HUES64 (cell line): ENCODE measurements at regions not wholly inside any gene's neighbourhood (a gene's known extent, or its start where the extent isn't known, plus 50 kb on each side); places are given as distances from the start of the nearest gene placed in this dataset.

Experiments
- H3K27ac ChIP-seq: 2 replicates; pipeline ENCODE4 v1.7.0; 2013; ENCODE audit warnings: low read depth, low read length, inconsistent platforms
- H3K27me3 ChIP-seq: 2 replicates; pipeline ENCODE4 v1.6.1; 2013; ENCODE audit warnings: mild to moderate bottlenecking, low read length; ENCODE audit not compliant: insufficient read depth
- H3K36me3 ChIP-seq: 2 replicates; pipeline ENCODE4 v1.6.1; 2013; ENCODE audit warnings: mild to moderate bottlenecking, low read length; ENCODE audit not compliant: insufficient read depth
- H3K4me1 ChIP-seq: 2 replicates; pipeline ENCODE4 v1.6.1; 2013; ENCODE audit warnings: mild to moderate bottlenecking, low read length, moderate library complexity; ENCODE audit not compliant: insufficient read depth
- H3K4me3 ChIP-seq: 2 replicates; pipeline ENCODE4 v1.5.1; 2013; ENCODE audit warnings: mild to moderate bottlenecking, low read length, moderate library complexity
- H3K9ac ChIP-seq: 2 replicates; pipeline ENCODE4 v1.6.1; 2013; ENCODE audit warnings: mild to moderate bottlenecking, low read depth, low read length
- H3K9me3 ChIP-seq: 2 replicates; pipeline ENCODE4 v1.6.1; 2013; ENCODE audit warnings: low read depth, low read length; ENCODE audit not compliant: insufficient read depth
- WGBS: fragments of 150-250, 120-280 bp; methylation state at CpG from one replicate; pipeline ENCODE4 v1.1.7; 2013; ENCODE audit warnings: missing lambda C conversion rate; 5-methylcytosine and 5-hydroxymethylcytosine counted together

GRCh38 chr13:70662231-70662940 is 554.1 kb upstream of the KLHL1 start:
- Histone ChIP-seq H3K27ac (no peak overlapping the region), H3K4me3 (no peak overlapping the region), H3K9ac (no peak overlapping the region), H3K4me1 (peaks cover 12% of the 10 kb centered on the region), H3K36me3 (no peaks in the 10 kb centered on the region), H3K9me3 (no peaks in the 10 kb centered on the region), H3K27me3 (no peaks in the 10 kb centered on the region)
- WGBS = no CpG with 5 or more reads among the region's 1 CpG

GRCh38 chr13:70644052-70644451 is 535.8 kb upstream of the KLHL1 start:
- H3K4me3 ChIP-seq = no peak overlapping the region
- no peaks in the 10 kb centered on the region for H3K4me1 ChIP-seq
- no peak overlapping the region for H3K9ac ChIP-seq
- H3K36me3 ChIP-seq = no peaks in the 10 kb centered on the region
- no peaks in the 10 kb centered on the region for H3K9me3 ChIP-seq
- no peak overlapping the region for H3K27ac ChIP-seq
- 96% methylated on average over 6 of the region's 6 CpGs for WGBS
- H3K27me3 ChIP-seq = no peaks in the 10 kb centered on the region

DNA sequence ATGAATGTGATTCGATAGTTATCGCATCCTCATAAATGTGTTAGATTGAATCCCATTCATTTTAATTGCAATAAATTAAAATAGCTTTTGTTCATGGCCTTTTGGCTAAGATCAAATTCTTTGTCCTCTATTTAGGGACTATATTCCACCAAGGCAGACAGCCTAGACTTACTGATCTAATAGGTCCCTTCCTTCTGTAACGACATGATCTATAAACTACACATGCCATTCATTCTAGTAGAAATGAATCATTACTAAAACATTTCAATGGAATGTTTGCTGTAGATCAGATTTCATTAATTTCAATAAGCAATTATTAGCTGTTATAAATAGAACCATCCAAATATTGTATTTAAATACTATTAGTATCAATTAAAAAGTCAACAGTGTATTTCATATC is 526.6 kb upstream of the KLHL1 start:
- WGBS = 89% methylated on average over 1 of the region's 3 CpGs
- peaks cover 33% of the 10 kb centered on the region for H3K27me3 ChIP-seq
- no peak overlapping the region for H3K9ac ChIP-seq
- H3K4me3 ChIP-seq = no peak overlapping the region
- no peaks in the 10 kb centered on the region for H3K9me3 ChIP-seq
- H3K36me3 ChIP-seq = no peaks in the 10 kb centered on the region
- peaks cover 7% of the 10 kb centered on the region; the same call in 1 of the 2 replicates for H3K4me1 ChIP-seq
- H3K27ac ChIP-seq = no peak overlapping the region

DNA sequence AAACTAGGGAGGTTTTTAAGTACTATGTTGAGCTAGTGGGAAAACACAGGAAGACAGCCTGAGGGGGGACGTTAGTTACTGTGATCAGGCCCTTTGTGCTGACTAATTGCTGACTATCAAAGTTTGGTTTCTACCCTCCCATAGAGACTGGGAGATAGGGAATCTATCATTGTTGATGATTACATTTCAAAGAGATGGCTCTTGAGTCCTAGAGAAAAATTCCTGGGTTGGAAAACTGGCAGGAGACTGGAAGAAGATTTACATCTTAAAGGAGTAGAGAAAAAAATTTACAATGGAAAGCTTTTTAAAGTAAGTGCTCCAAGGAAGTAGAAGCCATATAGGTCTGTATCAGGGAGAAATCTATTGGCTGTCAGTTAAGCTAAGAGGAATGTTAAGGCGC is 522.0 kb upstream of the KLHL1 start:
- H3K4me3 ChIP-seq = no peak overlapping the region
- peaks cover 7% of the 10 kb centered on the region; the same call in 1 of the 2 replicates for H3K4me1 ChIP-seq
- no peak overlapping the region for H3K9ac ChIP-seq
- H3K27me3 ChIP-seq = peaks cover 63% of the 10 kb centered on the region
- H3K9me3 ChIP-seq = no peaks in the 10 kb centered on the region
- H3K27ac ChIP-seq = no peak overlapping the region
- WGBS = 16% methylated on average over 2 of the region's 2 CpGs
- no peaks in the 10 kb centered on the region for H3K36me3 ChIP-seq

DNA sequence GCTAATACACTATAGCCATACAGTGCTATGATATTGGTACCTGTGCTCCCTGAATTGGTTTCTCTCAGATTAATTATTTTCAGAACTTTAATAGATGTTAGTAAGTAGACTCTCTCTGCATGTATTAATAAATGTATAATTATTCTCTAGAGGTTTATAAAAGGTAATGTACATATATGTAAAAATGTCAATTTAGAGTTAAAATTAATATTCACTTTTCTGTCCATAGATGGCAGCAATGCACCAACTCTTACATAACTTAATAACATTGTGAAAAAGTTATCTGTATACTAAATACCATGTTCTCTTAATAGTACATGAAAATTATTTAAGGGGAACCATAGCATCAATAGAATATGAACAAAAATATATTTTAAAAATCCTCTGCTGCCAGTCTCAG is 515.0 kb upstream of the KLHL1 start:
- H3K9me3 ChIP-seq = no peaks in the 10 kb centered on the region
- no peak overlapping the region for H3K9ac ChIP-seq
- no peak overlapping the region for H3K4me3 ChIP-seq
- H3K4me1 ChIP-seq = no peaks in the 10 kb centered on the region
- peaks cover 14% of the 10 kb centered on the region for H3K27me3 ChIP-seq
- no peaks in the 10 kb centered on the region for H3K36me3 ChIP-seq
- H3K27ac ChIP-seq = no peak overlapping the region

DNA sequence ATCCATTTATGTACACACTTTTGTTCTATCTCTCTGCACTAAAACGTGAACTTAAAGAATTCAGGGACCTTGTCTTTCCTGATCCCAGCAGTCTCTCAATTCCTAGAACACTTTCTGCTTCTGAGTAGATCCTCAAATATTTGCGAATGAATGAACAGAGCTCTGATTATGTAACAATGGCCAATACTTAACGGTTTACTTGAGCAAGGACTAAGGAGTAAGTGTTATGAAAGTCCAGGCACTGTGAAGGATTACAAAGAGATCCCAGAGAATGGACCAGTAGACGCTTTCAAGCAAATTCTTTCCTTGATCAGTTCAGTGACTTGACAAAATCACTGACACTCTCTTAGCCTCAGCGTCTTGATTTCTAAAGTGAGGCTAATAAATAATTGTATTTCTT is 514.5 kb upstream of the KLHL1 start:
- Histone ChIP-seq H3K27ac (no peak overlapping the region), H3K9me3 (no peaks in the 10 kb centered on the region), H3K36me3 (no peaks in the 10 kb centered on the region), H3K4me3 (no peak overlapping the region), H3K9ac (no peak overlapping the region), H3K27me3 (peaks cover 9% of the 10 kb centered on the region), H3K4me1 (no peaks in the 10 kb centered on the region)
- WGBS = 68% methylated on average over 4 of the region's 5 CpGs

DNA sequence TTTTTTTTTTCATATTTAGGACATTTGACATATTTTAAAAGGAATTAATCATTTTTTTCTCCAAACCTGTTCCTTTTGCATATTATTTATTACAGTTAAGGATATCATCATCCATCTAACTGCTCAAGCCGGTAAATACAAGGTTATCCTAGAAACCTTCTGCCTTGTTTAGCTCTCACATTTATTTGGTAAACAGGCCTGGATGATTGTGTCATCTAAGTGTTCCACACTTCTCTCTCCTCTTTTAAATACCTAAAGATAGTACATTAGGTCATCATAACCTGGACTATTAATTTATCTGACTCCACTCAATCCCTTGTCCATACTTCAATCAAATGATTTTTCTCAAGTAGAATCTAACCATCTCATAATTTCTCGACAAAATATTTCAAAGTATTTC is 511.7 kb upstream of the KLHL1 start:
- 96% methylated on average over 2 of the region's 2 CpGs for WGBS

DNA sequence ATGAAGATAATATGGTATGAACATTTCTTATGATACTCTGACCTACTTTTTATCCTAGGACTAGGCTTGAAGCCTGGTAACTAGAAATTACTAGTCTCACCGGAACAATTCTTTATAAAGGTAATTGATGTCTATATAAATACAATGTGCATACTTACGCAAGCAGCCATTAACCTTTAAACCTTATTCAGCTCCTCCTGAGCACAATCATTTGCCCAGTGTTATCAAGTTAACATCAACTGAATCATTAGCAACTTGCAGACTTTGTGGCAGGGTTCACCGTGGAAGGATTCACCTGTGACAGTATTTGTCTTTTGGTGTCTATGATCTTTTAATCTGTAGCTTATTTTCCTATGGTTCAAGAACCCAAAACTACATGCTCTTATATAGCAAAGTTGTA is 508.6 kb upstream of the KLHL1 start:
- no peaks in the 10 kb centered on the region for H3K36me3 ChIP-seq
- H3K27me3 ChIP-seq = no peaks in the 10 kb centered on the region
- H3K4me1 ChIP-seq = no peaks in the 10 kb centered on the region
- H3K9ac ChIP-seq = no peak overlapping the region
- no peak overlapping the region for H3K27ac ChIP-seq
- 84% methylated on average over 2 of the region's 3 CpGs for WGBS
- no peaks in the 10 kb centered on the region for H3K9me3 ChIP-seq
- no peak overlapping the region for H3K4me3 ChIP-seq

More for the DNA sequence above, 511.7 kb upstream of the KLHL1 start:
- Histone ChIP-seq H3K9ac (no peak overlapping the region), H3K4me3 (no peak overlapping the region), H3K27me3 (no peaks in the 10 kb centered on the region), H3K36me3 (no peaks in the 10 kb centered on the region), H3K27ac (no peak overlapping the region), H3K4me1 (no peaks in the 10 kb centered on the region), H3K9me3 (no peaks in the 10 kb centered on the region)

- Histone ChIP-seq H3K4me1 (no peaks in the 10 kb centered on the region), H3K27me3 (no peaks in the 10 kb centered on the region), H3K4me3 (no peak overlapping the region), H3K36me3 (no peaks in the 10 kb centered on the region), H3K9ac (no peak overlapping the region), H3K27ac (no peak overlapping the region), H3K9me3 (no peaks in the 10 kb centered on the region)
- WGBS = no CpG with 5 or more reads among the region's 1 CpG
These were observed 505.0 kb upstream of the KLHL1 start for GRCh38 chr13:70613295-70613694.

DNA sequence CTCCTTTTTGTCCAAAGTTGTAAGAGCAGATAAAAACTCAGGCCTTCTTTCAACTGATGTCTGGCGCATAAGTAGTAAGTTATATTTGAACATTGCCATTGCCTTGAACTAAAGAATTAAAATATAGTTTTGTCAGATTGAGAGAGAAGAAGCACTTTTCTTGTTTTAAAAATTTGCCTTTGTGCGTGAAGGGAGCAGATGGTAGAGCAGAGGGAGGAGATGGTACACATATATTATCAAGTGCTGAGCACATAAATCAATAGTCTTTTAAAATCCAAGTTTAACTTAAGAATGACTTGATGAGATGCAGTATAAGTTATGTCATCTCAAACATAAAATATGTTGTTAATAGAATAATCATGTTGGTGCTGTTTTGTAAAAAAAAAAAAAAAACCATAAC is 504.6 kb upstream of the KLHL1 start:
- WGBS = 93% methylated on average over 2 of the region's 2 CpGs
- H3K27ac ChIP-seq = no peak overlapping the region

DNA sequence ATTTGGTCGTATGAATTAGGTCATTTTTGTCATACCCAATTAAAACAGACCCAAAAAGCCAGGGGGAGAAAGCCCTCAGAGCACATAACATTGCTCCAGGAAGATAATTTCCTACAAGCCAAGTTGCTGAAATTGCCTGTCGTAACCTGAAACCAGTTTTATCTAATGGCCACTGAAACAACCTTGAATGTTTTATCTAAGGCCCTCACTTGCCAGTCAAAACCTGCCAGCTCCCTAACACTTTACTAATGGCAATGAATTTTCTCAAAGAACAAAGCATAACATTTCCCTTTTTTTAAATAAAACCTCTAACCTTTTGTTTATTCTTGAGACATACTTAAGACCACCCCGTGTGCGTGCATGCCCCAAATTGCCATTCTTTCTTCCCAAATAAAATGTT is 496.2 kb upstream of the KLHL1 start:
- 87% methylated on average over 4 of the region's 4 CpGs for WGBS
- Histone ChIP-seq H3K9ac (no peak overlapping the region), H3K27me3 (no peaks in the 10 kb centered on the region), H3K27ac (no peak overlapping the region), H3K4me1 (peaks cover 14% of the 10 kb centered on the region), H3K4me3 (no peak overlapping the region), H3K36me3 (no peaks in the 10 kb centered on the region), H3K9me3 (no peaks in the 10 kb centered on the region)

More for the DNA sequence above, 504.6 kb upstream of the KLHL1 start:
- H3K27me3 ChIP-seq = no peaks in the 10 kb centered on the region
- H3K4me1 ChIP-seq = no peaks in the 10 kb centered on the region
- no peak overlapping the region for H3K4me3 ChIP-seq
- H3K9ac ChIP-seq = no peak overlapping the region
- no peaks in the 10 kb centered on the region for H3K9me3 ChIP-seq
- H3K36me3 ChIP-seq = no peaks in the 10 kb centered on the region

DNA sequence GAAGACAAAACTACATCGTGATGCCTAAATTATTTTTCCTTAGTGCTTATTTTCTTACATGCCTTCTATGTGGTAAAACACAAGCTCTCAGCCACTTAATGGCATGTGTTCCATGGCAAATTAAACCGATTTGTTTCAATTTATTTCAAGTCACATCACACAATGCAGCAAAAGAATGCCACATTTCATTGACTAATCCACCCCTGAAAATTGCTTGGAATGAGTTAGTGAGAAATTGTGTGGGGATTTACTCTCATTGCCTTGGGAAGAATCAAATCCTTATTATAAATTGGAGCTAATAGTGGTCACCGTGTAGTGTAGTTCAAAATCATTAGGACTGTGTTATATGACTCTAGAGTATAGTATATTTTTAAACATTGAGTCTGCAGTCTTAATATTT is 485.5 kb upstream of the KLHL1 start:
- no peaks in the 10 kb centered on the region for H3K4me1 ChIP-seq
- WGBS = 94% methylated on average over 2 of the region's 3 CpGs
- H3K36me3 ChIP-seq = no peaks in the 10 kb centered on the region
- no peaks in the 10 kb centered on the region for H3K9me3 ChIP-seq
- no peak overlapping the region for H3K4me3 ChIP-seq
- H3K27me3 ChIP-seq = no peaks in the 10 kb centered on the region
- H3K9ac ChIP-seq = no peak overlapping the region
- H3K27ac ChIP-seq = no peak overlapping the region
